Peyer's patch (tissue), 4 donors: ENCODE measurements at regions not wholly inside any gene's neighbourhood (a gene's known extent, or its start where the extent isn't known, plus 50 kb on each side); places are given as distances from the start of the nearest gene placed in this dataset.

ENCODE experiments used
- CTCF ChIP-seq, 6 experiments: fragments of 450-650 bp in 4 of 6; fragments of 200-600 bp in 2 of 6; sonication (generic) in 1 of 6; IDR thresholded peaks; one replicate each; pipeline ENCODE4 v1.5.1; 2017 to 2019; ENCODE audit warnings: antibody characterized with exemption in 6 of 6, mild to moderate bottlenecking in 3 of 6, moderate library complexity in 1 of 6
- POLR2A ChIP-seq, 2 donors: fragments of 450-650 bp; IDR thresholded peaks; one replicate each; pipeline ENCODE4 v1.5.1; 2017; ENCODE audit warnings: antibody characterized with exemption in 2 of 2, mild to moderate bottlenecking in 2 of 2, moderate library complexity in 2 of 2

DNA sequence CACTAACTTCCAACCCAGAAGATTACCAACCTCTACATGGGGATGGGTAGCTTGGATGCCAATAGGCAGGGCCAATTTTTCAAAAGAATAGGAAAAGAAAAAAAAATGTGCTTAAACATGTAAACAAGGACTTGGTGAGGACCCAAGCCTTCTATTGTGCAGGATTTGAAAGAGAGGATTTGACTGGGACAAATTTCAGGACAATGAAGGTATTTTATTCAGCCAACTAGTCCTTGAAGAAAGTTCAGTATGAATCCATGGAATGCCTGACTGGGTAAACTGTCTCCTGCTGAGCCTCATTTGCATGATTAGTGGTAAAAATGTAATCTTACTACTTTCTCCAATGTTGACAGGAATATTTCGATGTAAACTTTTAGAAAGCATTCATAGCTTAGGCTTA, 192.5 kb upstream of the RORB start:
- no peak for TF ChIP-seq CTCF (IDR thresholded peaks at IDR 0.05)
- no peak for TF ChIP-seq POLR2A (IDR thresholded peaks at IDR 0.05)
